ENCODE measurements at regions not wholly inside any gene's neighbourhood (a gene's known extent, or its start where the extent isn't known, plus 50 kb on each side); places are given as distances from the start of the nearest gene placed in this dataset.

- no peak overlapping the region for H3K23ac ChIP-seq (ENCODE audit: low read depth, low read length)
- no peak overlapping the region for H2BK20ac ChIP-seq (ENCODE audit: low read depth, low read length)
- BruUV-seq (replicated peaks): no TSS peak
- in situ Hi-C loops (cut with MboI; ENCODE audit: low sequenced_read_pairs): no loop called here
- no peak overlapping the region for H4K5ac ChIP-seq (ENCODE audit: low read depth, low read length)
- no peaks in the 10 kb centered on the region for H3K4me1 ChIP-seq (ENCODE audit: control insufficient read depth, insufficient read depth, low read length)
- dilution Hi-C loops (cut with HindIII; ENCODE audit: low sequenced_read_pairs, unreplicated experiment): no loop called here
- intact Hi-C loops (cut with micrococcal nuclease): no loop called here
- H3K56ac ChIP-seq (ENCODE audit: extremely low read depth, insufficient read depth, low read length): no peak overlapping the region
- H2AK9ac ChIP-seq (replicated peaks; ENCODE audit: low read depth, low read length, poor library complexity): no peak overlapping the region
- no peak overlapping the region for H3K27ac ChIP-seq (ENCODE audit: insufficient read depth, low read length)
- no CpG with 5 or more reads among the region's 2 CpGs for WGBS, 2 experiments (ENCODE audit: extremely low coverage in 2 of 2, insufficient read length in 1 of 2)
- no peak overlapping the region for H3K9ac ChIP-seq (ENCODE audit: low read depth, low read length)
- ChIA-PET POLR2A (ENCODE audit: unreplicated experiment) (no interaction called here), CTCF (no interaction called here)
- H3K79me1 ChIP-seq (ENCODE audit: low read depth in 1 of 2, low read length in 2 of 2): no peaks in the 10 kb centered on the region
- no peak overlapping the region for H2BK15ac ChIP-seq (ENCODE audit: low read depth, low read length)
- H4K91ac ChIP-seq (ENCODE audit: insufficient read depth, low read depth, low read length): no peak overlapping the region
- no peaks in the 10 kb centered on the region; the same call in 1 of the 2 replicates for H3K9me1 ChIP-seq (ENCODE audit: insufficient read depth, low read length)
- peak overlapping the region; percentile 45; the same call in 1 of the 2 replicates for H2BK120ac ChIP-seq (ENCODE audit: low read depth, low read length)
- H3K4ac ChIP-seq (ENCODE audit: low read depth, low read length): peak overlapping the region; percentile 29; the same call in 1 of the 2 replicates
- TF ChIP-seq POLR2A (IDR thresholded peaks at IDR 0.05; ENCODE audit: low read depth, low read length) (no peak), USF2 (IDR thresholded peaks at IDR 0.05; ENCODE audit: low read depth, low read length) (no peak), MXI1 (IDR thresholded peaks at IDR 0.05; ENCODE audit: borderline replicate concordance, low read depth, low read length) (no peak), RCOR1 (IDR thresholded peaks at IDR 0.05; ENCODE audit: insufficient replicate concordance, low read length) (no peak), CTCF (conservative IDR thresholded peaks at IDR 0.05; ENCODE audit: low read depth, low read length) (no peak), RFX5 (IDR thresholded peaks at IDR 0.05; ENCODE audit: low read depth, low read length) (no peak), MAZ (IDR thresholded peaks at IDR 0.05; ENCODE audit: borderline replicate concordance, low read depth, low read length) (no peak), CHD1 (IDR thresholded peaks at IDR 0.05; ENCODE audit: low read depth, low read length) (no peak), NFE2L2 (IDR thresholded peaks at IDR 0.05; ENCODE audit: low read depth, low read length) (no peak), BHLHE40 (IDR thresholded peaks at IDR 0.05; ENCODE audit: low read depth, low read length) (no peak), FOS (IDR thresholded peaks at IDR 0.05; ENCODE audit: low read depth, low read length) (no peak), ELK1 (IDR thresholded peaks at IDR 0.05; ENCODE audit: borderline replicate concordance, low read depth, low read length) (no peak), MAFK (IDR thresholded peaks at IDR 0.05; ENCODE audit: low read depth, low read length) (no peak), RAD21 (IDR thresholded peaks at IDR 0.05; ENCODE audit: low read length) (no peak), CEBPB (IDR thresholded peaks at IDR 0.05; ENCODE audit: low read depth, low read length) (no peak), SMC3 (IDR thresholded peaks at IDR 0.05; ENCODE audit: low read depth, low read length) (no peak)
- DNase-seq (no peak), ATAC-seq (ENCODE audit: low read depth) (no peak)
- H4K8ac ChIP-seq (ENCODE audit: low read depth in 2 of 2, low read length in 2 of 2): no peak overlapping the region
- no peak overlapping the region for H3K14ac ChIP-seq (replicated peaks; ENCODE audit: low read depth, low read length)
- no peak overlapping the region for H3K4me2 ChIP-seq (ENCODE audit: low read depth, low read length)
- H2AFZ ChIP-seq (replicated peaks; ENCODE audit: low read length, poor library complexity): no peak overlapping the region
- no peak overlapping the region for H2BK5ac ChIP-seq (ENCODE audit: low read depth, low read length, poor library complexity, severe bottlenecking)
- H3K4me3 ChIP-seq (ENCODE audit: insufficient read depth, low read depth, low read length): no peak overlapping the region
- H4K20me1 ChIP-seq (ENCODE audit: insufficient read depth, low read length): no peaks in the 10 kb centered on the region
- no peaks in the 10 kb centered on the region for H3K9me3 ChIP-seq (ENCODE audit: control insufficient read depth, insufficient read depth, low read length)
- H2AK5ac ChIP-seq (ENCODE audit: low read depth, low read length): no peak overlapping the region
- no peak overlapping the region for H3K18ac ChIP-seq (ENCODE audit: low read depth, low read length)
- no peaks in the 10 kb centered on the region for H3K27me3 ChIP-seq (ENCODE audit: control insufficient read depth, insufficient read depth, low read length)
- no peaks in the 10 kb centered on the region for H3K36me3 ChIP-seq (ENCODE audit: control insufficient read depth, insufficient read depth, low read length)
Measured at GRCh38 chr3:146970236-146970635, 365.1 kb upstream of the PLSCR5 start.
